ENCODE measurements at regions not wholly inside any gene's neighbourhood (a gene's known extent, or its start where the extent isn't known, plus 50 kb on each side); places are given as distances from the start of the nearest gene placed in this dataset.
"Not testable (repeated sequence)": the region's sequence is repeated elsewhere in the genome, so short reads cannot be mapped to it uniquely, and the experiment has no call there.

- intact Hi-C loops (cut with DNase I; ENCODE audit: low total_unique reads); DNase-seq; H3K4me3 ChIP-seq; H3K27ac ChIP-seq; H3K36me3 ChIP-seq; H3K9me3 ChIP-seq; H3K27me3 ChIP-seq; in situ Hi-C loops (cut with MboI; ENCODE audit: low pct_ligation_motif_present in 1 of 4, low pct_unique_long_range_greater_than_20kb in 1 of 4, low sequenced_read_pairs in 3 of 4); H3K4me1 ChIP-seq: not testable (repeated sequence)
- no CpG with 5 or more reads among the region's 4 CpGs for WGBS, 2 donors (ENCODE audit: low coverage in 1 of 2)
Observed at GRCh38 chr1:148221593-148221992, 69.5 kb upstream of the NBPF11 start.

GRCh38 chr1:148219229-148219628, 67.1 kb upstream of the NBPF11 start:
- WGBS, 2 donors (ENCODE audit: low coverage in 1 of 2), result no CpG with 5 or more reads among the region's 4 CpGs
- intact Hi-C loops (cut with DNase I; ENCODE audit: low total_unique reads); H3K27me3 ChIP-seq; DNase-seq; H3K27ac ChIP-seq; H3K4me3 ChIP-seq; H3K4me1 ChIP-seq; in situ Hi-C loops (cut with MboI; ENCODE audit: low pct_ligation_motif_present in 1 of 4, low pct_unique_long_range_greater_than_20kb in 1 of 4, low sequenced_read_pairs in 3 of 4); H3K36me3 ChIP-seq; H3K9me3 ChIP-seq: not testable (repeated sequence)

DNA sequence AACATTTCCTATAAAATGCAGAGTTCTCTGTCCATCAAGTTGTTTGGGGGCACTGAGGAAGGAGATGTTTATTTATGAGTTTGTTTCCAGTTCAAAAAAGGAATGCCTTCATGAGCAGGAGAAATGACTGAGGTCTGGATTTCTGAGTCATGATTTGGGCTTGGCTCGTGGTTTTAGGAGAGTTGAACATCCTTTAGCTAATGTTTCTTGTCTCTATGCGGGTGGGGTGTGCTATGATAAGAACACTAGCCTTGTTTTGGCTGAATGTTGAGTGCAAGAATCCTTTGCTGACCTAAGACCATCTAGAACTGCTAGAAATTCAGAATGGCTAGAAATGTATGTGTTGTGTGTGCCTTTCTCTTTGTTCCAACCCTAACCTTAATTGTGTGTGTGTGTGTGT, 59.1 kb upstream of the NBPF11 start:
- in situ Hi-C loops (cut with MboI; ENCODE audit: low pct_ligation_motif_present in 1 of 4, low pct_unique_long_range_greater_than_20kb in 1 of 4, low sequenced_read_pairs in 3 of 4); H3K27me3 ChIP-seq; DNase-seq; H3K9me3 ChIP-seq; H3K27ac ChIP-seq; intact Hi-C loops (cut with DNase I; ENCODE audit: low total_unique reads); H3K36me3 ChIP-seq; H3K4me3 ChIP-seq; H3K4me1 ChIP-seq: not testable (repeated sequence)
- no CpG with 5 or more reads among the region's 2 CpGs for WGBS, 2 donors (ENCODE audit: low coverage in 1 of 2)

DNA sequence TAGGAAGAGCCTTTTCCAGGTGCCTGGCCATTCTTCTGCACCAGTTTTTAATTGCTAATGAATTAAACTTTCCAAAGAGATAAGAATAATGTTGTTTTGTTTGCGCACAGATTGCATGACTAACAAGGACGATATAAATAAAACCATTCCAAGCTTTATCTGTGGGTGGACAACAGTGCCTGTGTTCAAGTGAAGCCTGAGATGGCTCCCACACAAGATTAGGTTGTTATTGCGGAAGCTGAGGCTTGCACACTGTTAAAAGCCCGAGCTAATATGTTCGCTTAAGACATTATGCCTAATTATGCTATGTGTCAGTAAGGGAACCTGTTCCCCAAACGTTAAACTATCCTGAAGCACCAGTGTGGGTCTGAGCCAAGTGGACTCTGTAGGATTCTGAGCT, 58.5 kb upstream of the NBPF11 start:
- H3K9me3 ChIP-seq; H3K36me3 ChIP-seq; DNase-seq; intact Hi-C loops (cut with DNase I; ENCODE audit: low total_unique reads); in situ Hi-C loops (cut with MboI; ENCODE audit: low pct_ligation_motif_present in 1 of 4, low pct_unique_long_range_greater_than_20kb in 1 of 4, low sequenced_read_pairs in 3 of 4); H3K27ac ChIP-seq; H3K27me3 ChIP-seq; H3K4me3 ChIP-seq; H3K4me1 ChIP-seq: not testable (repeated sequence)
- WGBS, 2 donors (ENCODE audit: low coverage in 1 of 2), result no CpG with 5 or more reads among the region's 6 CpGs

GRCh38 chr1:148210166-148210565, 58.1 kb upstream of the NBPF11 start:
- H3K4me1 ChIP-seq; intact Hi-C loops (cut with DNase I; ENCODE audit: low total_unique reads); DNase-seq; in situ Hi-C loops (cut with MboI; ENCODE audit: low pct_ligation_motif_present in 1 of 4, low pct_unique_long_range_greater_than_20kb in 1 of 4, low sequenced_read_pairs in 3 of 4); H3K4me3 ChIP-seq; H3K27ac ChIP-seq; H3K9me3 ChIP-seq; H3K27me3 ChIP-seq; H3K36me3 ChIP-seq: not testable (repeated sequence)
- WGBS, 2 donors (ENCODE audit: low coverage in 1 of 2), result no CpG with 5 or more reads among the region's 4 CpGs

- in situ Hi-C loops (cut with MboI; ENCODE audit: low pct_ligation_motif_present in 1 of 4, low pct_unique_long_range_greater_than_20kb in 1 of 4, low sequenced_read_pairs in 3 of 4); H3K9me3 ChIP-seq; intact Hi-C loops (cut with DNase I; ENCODE audit: low total_unique reads); DNase-seq; H3K4me3 ChIP-seq; H3K27me3 ChIP-seq; H3K27ac ChIP-seq; H3K4me1 ChIP-seq; H3K36me3 ChIP-seq: not testable (repeated sequence)
- no CpG with 5 or more reads among the region's 6 CpGs for WGBS, 2 donors (ENCODE audit: low coverage in 1 of 2)
Observed at GRCh38 chr1:148202013-148202412, 49.9 kb upstream of the NBPF11 start.

Small RNA genes in the stretch of these regions (small RNA-seq; reads per million reads assigned to genes)
- 0 reads per million in 4 donors for gene AC239809.1
- 0 reads per million in 4 donors for gene MIR6077
- gene RF00019, result 0 reads per million in 4 donors
- gene RNU1-120P, result 0 reads per million in 4 donors
- gene RNU1-122P, result 0 to 3.0 (median 0.71) reads per million in 4 donors
- gene RNU1-13P, result 0 to 0.42 (median 0.21) reads per million in 4 donors
- 0 to 0.98 (median 0.38) reads per million in 4 donors for gene RNVU1-1
- gene RNVU1-2, result 0 reads per million in 4 donors
- 0 reads per million in 4 donors for gene RNVU1-3

All from transverse colon (tissue), 4 donors.